Testis (tissue), 2 donors: ENCODE measurements at regions not wholly inside any gene's neighbourhood (a gene's known extent, or its start where the extent isn't known, plus 50 kb on each side); places are given as distances from the start of the nearest gene placed in this dataset.

Experiments
- POLR2A ChIP-seq: fragments of 450-650 bp; IDR thresholded peaks from one replicate; pipeline ENCODE4 v1.6.1; 2017; ENCODE audit warnings: antibody characterized with exemption, mild to moderate bottlenecking, moderate library complexity
- TF ChIP-seq, protein P1 (sequence below), 3 experiments: fragments of 450-650 bp in 2 of 3; fragments of 200-600 bp in 1 of 3; sonication (generic) in 1 of 3; IDR thresholded peaks; one replicate each; pipeline ENCODE4 v1.5.1; 2016 to 2019; ENCODE audit warnings: antibody characterized with exemption in 3 of 3, mild to moderate bottlenecking in 2 of 3, moderate library complexity in 1 of 3

DNA sequence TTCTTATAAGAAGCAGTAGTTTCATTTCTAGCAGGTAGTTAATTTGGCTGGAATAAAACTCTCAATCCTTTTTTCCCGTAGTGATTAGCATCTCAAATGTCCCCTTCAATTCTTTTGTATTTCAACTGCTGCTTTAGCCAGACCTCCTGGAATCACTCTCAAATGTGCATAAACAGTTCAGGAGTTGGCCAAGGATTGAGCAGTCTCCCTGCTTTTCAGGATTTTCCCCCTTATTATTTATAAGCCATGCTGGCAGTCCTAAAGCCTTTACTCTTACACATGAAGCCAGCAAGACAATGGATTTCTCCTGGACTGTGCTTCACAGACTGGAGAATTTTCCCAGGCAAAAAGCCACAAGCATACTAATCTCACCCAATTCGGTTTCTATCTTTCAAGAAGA, 950.1 kb downstream of the VRK1 start:
- TF ChIP-seq, protein P1, sequence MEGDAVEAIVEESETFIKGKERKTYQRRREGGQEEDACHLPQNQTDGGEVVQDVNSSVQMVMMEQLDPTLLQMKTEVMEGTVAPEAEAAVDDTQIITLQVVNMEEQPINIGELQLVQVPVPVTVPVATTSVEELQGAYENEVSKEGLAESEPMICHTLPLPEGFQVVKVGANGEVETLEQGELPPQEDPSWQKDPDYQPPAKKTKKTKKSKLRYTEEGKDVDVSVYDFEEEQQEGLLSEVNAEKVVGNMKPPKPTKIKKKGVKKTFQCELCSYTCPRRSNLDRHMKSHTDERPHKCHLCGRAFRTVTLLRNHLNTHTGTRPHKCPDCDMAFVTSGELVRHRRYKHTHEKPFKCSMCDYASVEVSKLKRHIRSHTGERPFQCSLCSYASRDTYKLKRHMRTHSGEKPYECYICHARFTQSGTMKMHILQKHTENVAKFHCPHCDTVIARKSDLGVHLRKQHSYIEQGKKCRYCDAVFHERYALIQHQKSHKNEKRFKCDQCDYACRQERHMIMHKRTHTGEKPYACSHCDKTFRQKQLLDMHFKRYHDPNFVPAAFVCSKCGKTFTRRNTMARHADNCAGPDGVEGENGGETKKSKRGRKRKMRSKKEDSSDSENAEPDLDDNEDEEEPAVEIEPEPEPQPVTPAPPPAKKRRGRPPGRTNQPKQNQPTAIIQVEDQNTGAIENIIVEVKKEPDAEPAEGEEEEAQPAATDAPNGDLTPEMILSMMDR (IDR thresholded peaks at IDR 0.05), result no peak
- TF ChIP-seq POLR2A, result no peak
